T-helper 1 cell (primary cell): ENCODE measurements at regions not wholly inside any gene's neighbourhood (a gene's known extent, or its start where the extent isn't known, plus 50 kb on each side); places are given as distances from the start of the nearest gene placed in this dataset.

Experiments
- DNase-seq, 5 donors: peaks; one replicate each; pipeline ENCODE4 v3.0.0-alpha.2; 2012 to 2020

DNA sequence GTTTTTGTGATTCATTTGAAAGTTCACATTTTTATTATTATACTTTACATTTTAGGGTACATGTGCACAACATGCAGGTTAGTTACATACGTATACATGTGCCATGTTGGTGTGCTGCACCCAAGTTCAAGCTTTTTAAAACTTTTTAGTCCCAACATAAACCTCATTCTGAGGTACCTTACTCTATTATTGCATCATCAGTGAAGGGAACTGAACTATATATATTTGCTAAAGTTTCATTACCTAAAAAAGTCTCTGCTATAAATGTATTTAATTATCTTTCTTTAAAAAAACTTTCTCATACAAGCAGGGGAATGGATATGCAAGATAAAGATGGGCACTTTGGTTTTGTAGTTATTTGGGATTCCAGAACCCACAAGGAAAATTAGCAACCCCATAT lies 931.4 kb upstream of the ADGRL2 start:
- no peak for DNase-seq

DNA sequence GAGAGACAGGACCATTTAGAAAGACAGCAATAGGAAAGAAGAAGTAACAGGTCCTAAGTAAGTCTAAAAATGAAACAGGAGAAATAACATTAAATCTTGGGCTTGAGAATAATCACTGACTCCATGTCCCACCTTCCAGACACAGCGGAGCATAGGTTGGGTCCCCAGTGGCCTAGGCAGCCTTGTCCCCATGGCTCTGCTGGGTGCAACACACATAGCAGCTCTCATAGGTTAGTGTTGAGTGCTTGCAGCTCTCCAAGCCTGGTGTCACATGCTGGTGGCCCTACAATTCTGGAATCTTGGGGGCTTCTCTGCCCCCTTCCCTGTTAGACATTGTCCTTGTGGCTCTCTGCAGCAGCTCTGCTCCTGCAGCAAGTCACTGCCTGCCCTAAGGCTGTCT lies 952.8 kb upstream of the ADGRL2 start:
- no peak for DNase-seq

DNA sequence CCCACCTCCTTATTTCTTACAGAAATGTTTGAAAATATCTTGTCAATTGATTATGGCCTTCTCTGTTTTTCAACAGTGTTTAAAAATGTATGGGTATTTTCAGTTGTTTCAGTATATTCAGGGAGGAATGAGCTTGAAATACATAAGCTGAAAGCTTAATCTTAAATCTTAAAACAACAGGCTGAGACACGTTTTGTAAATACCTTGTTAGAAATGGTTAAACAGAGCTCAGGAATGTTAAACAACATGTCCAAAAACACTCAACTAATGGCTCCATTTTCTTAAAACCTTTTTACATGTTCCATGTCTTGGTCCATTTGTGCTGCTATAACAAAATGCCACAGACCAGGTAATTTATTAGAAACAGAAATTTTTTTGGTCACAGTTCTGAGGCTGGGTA lies 953.8 kb upstream of the ADGRL2 start:
- DNase-seq, result no peak

DNA sequence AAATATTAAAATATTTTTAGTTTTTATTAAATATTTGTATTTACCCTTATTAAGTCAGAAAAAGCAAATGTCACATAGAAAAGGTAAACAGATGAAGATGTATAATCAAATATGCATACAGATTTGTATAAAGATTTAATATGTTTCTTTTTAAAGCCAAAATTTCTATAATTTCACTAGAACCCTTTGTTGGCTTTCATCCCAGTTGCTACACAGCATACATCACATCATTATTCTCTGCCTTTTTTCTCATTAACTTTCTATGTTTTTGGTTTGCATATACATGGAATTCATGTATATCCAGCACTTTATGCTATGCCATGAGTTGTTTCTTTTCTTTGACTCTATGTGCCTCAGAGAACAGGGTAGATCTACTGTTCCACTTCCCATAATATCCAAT lies 957.9 kb upstream of the ADGRL2 start:
- no peak for DNase-seq

DNA sequence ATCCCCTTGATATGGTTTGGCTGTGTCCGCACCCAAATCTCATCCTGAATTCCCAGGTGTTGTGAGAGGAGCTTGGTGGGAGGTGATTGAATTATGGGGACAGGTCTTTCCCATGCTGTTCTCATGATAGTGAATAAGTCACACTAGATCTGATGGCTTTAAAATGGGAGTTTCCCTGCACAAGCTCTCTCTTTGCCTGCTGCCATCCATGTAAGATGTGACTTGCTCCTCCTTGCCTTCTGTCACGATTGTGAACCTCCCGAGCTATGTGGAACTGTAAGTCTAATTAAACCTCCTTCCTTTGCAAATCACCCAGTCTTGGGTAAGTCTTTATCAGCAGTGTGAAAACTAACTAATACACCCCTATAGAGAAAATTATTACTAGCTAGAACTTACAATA lies 959.5 kb upstream of the ADGRL2 start:
- no peak for DNase-seq

DNA sequence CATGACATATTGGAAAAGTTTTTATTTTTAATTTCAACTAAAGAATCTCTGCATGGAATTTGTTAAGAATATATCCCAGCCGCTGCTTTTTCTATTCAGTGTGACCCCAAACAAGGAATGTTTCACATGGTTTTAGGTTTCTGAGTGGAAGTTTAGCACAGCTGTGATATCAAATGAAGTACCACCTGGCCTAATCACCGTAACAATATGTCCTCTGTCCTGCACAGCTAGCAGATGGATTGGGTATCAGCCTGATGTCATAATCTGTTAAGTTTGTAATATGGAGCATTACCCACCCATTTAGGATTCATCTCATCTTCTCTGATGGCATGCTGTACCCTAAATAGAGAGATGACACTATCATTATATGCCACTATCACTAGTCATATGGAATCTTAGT lies 963.7 kb upstream of the ADGRL2 start:
- DNase-seq, result no peak

DNA sequence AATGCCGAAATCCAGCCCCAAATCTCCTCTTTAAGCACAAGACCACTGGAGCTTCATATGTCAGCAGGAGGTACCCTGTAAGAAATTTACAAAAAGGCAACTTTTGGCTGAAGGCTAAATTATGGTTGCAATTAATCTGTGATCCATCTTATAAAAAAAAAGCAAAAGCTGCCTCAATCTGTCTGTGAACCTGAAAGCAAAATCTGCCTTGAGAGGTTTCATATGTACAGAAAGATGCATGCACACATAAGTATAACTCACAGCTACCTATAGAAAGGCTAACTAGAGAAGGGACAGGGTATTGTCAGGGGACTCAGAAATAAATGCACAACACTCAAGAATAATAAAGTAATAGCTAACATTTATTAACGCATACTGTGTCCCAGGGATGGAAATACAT lies 964.2 kb upstream of the ADGRL2 start:
- DNase-seq, result no peak

DNA sequence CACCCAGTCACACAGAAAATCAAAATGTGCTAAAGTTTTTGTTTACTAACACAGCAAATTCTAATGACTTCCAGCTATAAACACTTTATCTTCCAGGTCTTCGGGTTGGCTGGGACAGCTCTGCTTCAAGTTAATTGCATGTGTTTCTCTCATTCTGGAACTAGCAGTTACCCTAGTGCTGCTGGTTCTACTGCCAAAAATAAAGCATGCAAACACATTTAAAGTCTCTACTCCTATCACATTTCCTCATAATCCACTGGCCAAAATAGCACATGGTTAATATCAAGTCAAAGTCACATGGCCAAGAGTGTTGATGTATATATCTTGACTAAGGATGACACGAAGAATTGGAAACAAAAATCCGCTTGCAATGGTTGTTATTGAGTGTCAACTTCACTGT lies 973.1 kb upstream of the ADGRL2 start:
- DNase-seq, result no peak

DNA sequence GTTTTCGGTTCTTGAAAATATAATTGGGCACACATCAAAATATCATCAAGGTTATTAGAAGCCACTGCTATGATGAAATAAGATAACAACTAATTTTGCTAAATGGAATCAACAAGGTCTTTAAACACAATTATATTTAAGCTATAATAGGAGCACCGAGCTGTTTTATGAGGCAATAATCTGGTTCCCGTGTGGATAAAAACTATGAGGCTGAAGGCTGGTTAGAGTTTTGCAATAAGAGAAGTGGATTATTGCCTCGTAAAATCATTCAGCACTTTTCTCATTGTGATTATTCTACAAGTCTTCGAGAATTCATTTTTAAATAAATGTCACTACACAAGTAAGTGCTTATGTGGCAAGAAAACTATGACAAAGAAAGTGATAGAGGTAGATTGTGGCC lies 975.7 kb upstream of the ADGRL2 start:
- DNase-seq, result no peak

DNA sequence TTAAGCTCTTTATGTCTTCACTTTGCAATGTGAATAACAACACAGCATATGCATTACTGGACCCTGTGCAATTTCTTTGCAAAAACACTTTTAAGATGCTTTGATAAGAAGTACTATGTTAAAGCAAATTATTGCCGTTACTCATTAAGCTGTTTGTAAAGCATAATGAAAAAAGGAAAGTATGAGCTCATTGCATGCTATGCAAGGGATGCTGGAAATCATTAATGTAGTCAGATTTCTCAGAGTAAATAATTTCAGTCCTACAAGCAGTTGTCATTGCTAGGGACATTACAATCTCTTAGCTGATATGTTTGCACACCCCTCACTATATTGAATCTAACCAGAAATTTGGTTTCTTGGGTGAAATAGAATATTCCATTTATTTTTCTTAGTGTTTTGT lies 982.5 kb upstream of the ADGRL2 start:
- no peak for DNase-seq

DNA sequence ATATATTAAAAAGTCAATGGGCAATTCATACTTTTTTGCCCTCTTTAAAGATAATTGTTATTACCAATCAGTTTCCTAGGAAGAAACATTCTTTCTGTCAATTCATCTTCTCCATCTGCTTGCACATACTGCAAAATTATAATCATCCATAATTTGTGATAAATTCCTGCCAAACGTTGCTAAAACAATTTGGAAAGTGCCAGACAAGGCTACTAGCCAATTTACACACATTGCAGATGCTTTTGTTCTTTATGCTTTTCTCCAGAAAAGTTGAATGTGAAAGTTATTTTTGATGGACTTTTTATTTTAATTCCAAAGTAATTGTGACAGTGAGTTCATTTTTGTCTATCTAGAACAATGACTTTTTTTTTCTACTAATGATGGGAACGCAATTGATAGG lies 992.8 kb upstream of the ADGRL2 start:
- DNase-seq, result no peak

DNA sequence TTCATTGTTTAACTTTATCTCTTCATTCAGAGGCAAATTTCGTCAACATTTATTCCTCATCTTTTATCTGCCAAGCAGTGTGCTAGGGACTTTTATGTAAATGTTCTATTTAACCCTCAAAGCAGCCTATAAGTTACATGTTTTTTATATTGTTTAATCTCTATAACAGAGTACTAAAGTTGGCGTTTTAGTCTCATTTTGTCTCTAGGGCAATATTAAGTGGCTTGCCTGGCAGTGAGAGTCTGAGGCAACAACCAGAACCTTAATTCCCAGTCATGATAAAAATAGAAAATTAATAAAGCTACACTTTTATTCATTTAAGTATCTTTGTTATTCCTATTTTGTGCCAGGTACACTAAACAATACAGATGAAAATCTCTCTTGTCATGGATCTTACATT lies 994.3 kb upstream of the ADGRL2 start:
- no peak for DNase-seq

DNA sequence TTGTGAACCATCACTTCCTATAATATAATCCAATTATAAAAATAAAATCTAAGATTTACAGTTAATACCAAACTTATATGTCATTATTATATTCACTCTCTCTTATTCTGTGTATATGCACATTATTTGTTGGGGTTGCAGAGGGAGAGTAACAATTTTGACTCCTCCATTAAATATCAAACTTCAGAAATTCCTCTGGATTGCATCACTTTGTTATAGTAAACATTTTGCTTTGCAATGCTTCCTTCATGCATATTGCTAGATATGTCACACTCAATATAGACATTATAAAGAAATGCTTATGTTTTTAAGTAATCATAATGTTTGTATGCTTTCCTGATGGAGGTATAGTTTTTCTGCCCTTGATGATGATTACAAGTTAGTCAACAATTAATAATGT lies 999.0 kb upstream of the ADGRL2 start:
- no peak for DNase-seq

DNA sequence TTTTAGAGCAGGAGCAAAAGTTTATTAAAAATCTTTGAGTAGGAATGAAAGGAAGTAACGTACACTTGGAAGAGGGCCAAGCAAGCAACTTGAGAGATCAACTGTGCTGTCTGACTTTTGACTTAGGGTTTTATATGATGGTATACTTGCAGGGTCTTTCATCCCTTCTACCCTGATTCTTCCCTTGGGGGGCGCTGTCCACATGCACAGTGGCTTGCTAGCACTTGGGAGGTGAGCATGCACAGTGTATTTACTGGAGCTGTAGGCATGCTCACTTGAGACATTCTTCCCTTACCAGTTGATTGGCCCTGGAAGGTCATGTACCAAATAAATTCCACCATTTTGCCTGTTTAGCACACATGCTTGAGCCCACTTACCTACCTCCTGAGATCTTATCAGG lies 1001.3 kb upstream of the ADGRL2 start:
- no peak for DNase-seq

DNA sequence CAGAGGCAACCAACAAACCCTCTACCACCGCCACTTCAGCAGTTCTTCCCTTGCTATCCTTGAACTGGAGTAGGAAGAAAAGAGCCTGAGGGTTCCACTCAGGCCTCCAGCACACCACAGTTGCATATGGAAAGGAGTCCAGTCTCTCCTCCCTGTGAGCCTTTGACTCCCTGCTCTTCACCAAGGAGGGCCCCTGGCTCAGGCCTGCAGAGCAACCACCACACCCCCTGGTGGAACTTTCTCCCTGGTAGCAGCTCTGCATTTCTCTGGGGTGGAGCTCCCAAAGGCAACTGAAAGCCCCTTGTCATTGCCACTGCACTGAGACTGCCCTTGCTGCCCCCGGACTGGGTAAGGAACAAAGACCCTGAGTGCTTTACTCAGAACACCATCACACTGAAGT lies 1021.5 kb upstream of the ADGRL2 start:
- no peak for DNase-seq

DNA sequence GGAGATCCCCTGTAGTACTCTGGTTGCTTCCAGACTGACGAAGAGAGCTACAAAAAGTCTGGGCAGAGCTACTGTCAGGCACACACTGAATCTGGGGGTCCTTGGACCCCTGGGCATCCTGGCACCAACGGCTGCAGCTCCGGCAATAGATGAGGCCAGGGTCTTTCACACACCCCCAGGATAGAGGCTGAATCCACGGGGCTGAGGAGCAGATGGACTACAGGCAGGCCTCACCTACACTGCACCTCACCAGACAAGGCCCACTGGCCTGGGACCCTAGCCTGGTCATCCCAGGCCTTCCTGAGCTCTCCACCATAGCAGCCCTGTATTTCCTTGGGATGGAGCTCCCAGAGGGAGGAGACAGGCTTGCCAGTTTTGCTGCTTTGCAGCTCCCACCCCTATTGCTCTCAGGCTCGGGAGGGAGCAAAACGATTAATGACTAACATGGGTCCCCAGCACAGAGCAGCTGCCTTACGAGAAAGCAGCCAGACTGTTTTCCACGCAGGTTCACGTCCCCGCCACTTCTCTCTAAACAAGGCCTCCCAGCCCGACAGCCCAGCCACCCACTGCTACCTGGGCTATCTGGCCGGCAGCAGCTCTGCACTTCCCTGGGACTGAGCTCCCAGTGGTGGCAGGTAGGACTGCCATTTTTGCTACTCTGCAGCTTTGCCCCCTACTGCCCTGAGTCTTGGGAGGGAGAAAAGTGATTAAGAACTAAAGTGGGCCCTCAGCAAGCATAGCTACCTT lies 1022.5 kb upstream of the ADGRL2 start:
- DNase-seq, result no peak

DNA sequence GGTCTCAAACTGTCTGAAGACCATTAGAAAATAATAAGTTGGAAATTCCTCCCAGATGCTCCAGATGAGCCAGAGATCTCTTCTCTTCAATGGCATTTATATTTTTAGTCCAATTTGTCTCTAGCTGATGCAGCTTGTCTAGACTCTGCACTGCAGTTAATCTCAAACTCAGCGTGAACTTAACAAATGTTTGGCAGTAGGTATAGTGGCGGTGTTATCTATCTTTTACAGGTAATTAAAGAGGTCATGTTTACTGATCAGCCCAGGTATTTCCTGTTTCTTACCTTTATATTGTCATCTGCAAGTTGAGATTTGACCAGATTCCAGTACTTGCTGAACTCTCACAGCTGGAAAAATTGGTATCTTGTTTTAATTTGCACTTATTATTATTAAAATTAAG lies 1024.5 kb upstream of the ADGRL2 start:
- no peak for DNase-seq

DNA sequence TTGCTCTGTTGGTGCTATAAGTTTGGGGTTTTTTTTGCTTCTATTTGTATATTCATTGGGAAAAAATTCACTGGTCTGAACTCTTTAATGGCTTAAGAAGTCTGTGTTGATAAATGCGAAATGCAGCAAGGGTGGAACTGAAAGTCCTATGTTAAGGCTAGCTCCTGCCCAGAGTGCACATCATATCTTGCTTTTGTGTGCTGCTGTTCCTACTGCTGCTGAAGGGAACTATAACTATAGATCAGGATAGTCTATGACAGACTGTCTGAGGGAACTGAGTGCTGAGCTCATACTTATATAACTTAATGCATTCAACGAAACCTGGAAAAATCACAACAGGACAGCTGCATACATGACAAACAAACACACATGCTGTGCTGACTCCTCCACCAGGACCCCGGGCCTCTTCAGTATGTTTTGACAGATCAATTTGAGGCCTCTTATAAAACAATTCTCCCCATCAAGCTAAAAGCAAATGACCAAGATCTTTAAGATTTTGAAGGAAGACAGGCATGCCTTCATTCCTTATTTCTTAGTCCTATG lies 1031.5 kb upstream of the ADGRL2 start:
- no peak for DNase-seq

DNA sequence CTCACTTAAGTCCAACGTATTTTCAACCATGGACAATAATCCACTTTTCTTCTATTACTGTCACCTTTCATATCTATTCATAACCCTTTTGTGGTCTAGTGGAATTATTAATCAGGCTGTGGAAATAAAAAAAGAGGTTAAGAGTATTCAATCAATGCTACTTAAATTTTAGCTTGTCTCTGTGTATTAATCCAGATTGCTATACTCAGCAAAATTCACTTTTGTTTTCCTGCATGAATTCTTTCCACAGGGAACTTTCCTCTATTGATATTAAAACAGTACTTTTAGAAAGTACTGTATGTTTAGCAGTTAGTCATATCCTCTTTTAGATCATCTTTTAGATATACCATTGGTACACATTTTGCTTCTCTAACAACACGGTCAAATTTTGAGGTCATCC lies 1033.0 kb upstream of the ADGRL2 start:
- DNase-seq, result no peak

DNA sequence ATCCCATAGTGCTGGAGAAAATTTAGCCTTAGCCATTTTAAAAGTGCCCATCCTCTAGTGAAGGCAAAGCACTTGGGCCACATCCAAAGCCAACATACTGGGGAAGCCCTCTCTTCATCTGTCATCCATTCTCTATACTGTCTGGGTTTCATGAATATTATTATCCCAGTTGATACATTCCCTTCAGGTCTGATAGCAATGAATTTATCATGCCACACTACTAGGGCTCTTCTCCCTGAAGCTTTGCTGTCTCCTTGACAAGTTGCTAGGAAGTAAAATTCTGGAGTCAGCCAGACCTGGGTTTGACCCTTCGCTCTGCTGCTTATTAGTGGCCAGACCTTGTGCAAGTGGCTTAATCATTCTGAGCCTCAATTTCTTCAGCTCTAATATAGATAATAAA lies 1041.4 kb upstream of the ADGRL2 start:
- DNase-seq, result no peak

DNA sequence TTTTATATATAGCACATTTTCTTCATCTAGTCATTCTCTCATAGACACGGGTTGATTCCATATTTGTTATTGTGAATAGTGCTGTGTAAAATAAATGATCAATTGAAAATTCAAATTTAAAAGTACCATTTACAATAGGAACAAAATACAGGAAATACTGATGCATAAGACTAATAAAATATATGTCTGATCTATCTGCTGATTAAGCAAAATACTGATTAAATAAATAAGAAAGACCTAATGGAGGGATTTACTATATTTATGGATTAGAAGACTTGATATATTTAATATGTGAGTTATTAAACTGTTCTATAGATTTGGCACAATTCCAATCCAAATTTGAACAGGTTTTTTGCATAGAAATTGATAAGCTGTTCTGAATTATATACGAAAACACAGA lies 1044.8 kb upstream of the ADGRL2 start:
- no peak for DNase-seq

DNA sequence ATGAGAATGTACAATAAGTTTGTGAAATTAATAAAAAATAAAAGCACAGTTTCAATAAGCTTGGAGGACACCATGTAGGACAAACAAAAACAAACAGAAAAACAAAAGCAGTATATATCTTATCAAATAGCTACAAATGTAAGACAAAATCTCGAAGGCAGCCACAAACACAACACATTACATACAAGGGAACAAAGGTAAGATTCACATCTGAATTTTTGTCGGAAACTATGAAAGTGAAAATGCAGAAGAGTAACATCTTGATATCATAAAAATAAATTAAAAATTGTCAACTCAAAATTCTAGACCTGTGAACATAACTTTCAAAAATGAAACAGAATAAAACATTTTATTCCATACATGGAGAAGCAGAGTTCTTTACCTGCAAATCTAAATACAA lies 1049.5 kb upstream of the ADGRL2 start:
- no peak for DNase-seq

DNA sequence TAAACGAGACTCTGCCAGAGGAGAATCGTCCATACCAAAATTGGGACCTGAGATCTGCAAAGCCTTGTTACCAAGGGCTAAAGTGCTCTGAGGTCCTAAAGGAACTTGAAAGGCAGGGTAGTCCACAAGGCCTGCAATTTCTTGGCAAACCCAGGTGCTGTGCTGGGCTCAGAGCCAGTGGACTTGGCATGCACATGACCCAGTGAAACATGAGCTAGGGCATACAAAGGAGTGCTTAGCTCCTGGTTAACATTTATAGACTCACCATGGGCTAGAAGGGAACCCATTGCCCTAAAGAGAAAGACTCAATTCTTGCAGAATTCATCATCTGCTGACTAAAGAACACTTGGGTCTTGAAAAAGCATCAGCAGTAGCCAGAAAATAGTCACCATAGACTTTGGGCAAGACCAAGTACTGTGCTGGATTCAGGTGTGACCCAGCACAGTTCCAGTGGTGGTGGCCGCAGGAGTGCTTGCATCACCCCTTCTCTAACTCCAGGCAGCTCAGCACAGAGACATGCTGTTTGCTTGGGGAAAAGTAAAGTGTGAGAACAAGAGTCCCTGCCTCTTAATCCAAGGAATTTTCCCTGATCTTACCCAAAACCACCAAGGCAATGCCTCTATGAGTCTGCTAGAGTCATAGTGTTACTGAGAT lies 1069.4 kb upstream of the ADGRL2 start:
- no peak for DNase-seq

DNA sequence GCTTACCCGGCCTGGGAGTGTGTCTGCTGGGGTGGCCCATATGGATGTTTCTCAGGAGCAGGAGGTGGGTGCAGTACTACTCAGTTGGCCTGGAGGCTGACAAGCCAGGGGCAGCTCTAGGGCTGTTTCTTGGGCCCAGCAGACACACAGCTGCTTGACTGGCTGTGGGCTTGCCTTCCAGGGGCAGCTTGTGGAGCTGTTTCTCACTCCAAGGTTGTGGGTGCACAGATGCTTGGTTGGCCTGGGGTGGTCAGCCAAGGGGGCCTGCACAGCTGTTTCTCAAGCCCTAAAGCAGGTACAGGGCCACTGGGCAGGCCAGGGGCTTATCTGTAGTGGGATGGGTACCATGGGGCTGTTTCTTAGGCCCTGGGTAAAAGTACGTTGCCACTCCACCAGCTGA lies 1078.1 kb upstream of the ADGRL2 start:
- no peak for DNase-seq

DNA sequence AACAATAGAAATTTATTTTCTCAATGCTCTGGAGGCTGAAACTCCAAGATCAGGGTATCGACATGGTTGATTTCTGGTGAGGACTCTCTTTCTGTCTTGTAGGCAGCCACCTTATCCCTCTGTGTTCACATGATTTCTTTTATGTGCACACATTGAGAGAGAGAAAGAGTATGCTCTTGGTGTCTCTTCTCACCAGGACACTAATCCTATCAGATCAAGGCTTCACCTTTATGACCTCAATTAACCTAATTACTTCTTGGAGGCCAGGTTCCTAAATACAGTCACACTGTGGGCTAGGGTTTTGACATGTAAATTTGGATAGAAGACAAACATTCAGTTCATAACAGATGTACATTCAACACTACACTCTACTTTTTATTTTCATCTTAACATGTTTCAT lies 1094.2 kb upstream of the ADGRL2 start:
- DNase-seq, result no peak
